NCI-H2196 (cell line): ENCODE measurements at regions not wholly inside any gene's neighbourhood (a gene's known extent, or its start where the extent isn't known, plus 50 kb on each side); places are given as distances from the start of the nearest gene placed in this dataset.

Experiments used
- DNase-seq: peaks from one replicate; lab custom pipeline; 2025; ENCODE audit not compliant: unreplicated experiment; lab: John Stamatoyannopoulos, UW

- DNase-seq = no peak
These were observed 1246.4 kb downstream of the SLC16A7 start for GRCh38 chr12:60842181-60842580.

- DNase-seq = no peak
These were observed 1248.3 kb downstream of the SLC16A7 start for GRCh38 chr12:60844101-60844500.

GRCh38 chr12:60844875-60845274 lies 1249.0 kb downstream of the SLC16A7 start:
- no peak for DNase-seq

- no peak for DNase-seq
These were observed 1249.9 kb downstream of the SLC16A7 start for GRCh38 chr12:60845696-60846095.

- DNase-seq = no peak
These were observed 1251.5 kb downstream of the SLC16A7 start for GRCh38 chr12:60847281-60847680.

- no peak for DNase-seq
These were observed 1253.9 kb downstream of the SLC16A7 start for GRCh38 chr12:60849723-60850122.

GRCh38 chr12:60853407-60853806 lies 1257.6 kb downstream of the SLC16A7 start:
- DNase-seq = no peak

GRCh38 chr12:60863421-60863820 lies 1267.6 kb downstream of the SLC16A7 start:
- no peak for DNase-seq

- DNase-seq = no peak
These were observed 1276.4 kb downstream of the SLC16A7 start for GRCh38 chr12:60872219-60872618.

GRCh38 chr12:60872850-60873713 lies 1277.3 kb downstream of the SLC16A7 start:
- no peak for DNase-seq

- DNase-seq = no peak
These were observed 1278.3 kb downstream of the SLC16A7 start for GRCh38 chr12:60874091-60874490.

- no peak for DNase-seq
These were observed 1325.1 kb downstream of the SLC16A7 start for GRCh38 chr12:60920841-60921495.

GRCh38 chr12:60921541-60921940 lies 1325.7 kb downstream of the SLC16A7 start:
- DNase-seq = no peak

- no peak for DNase-seq
These were observed 1330.4 kb downstream of the SLC16A7 start for GRCh38 chr12:60926256-60926655.

- DNase-seq = no peak
These were observed 1330.1 kb upstream of the USP15 start for GRCh38 chr12:60930151-60930550.

- DNase-seq = no peak
These were observed 1324.0 kb upstream of the USP15 start for GRCh38 chr12:60935981-60936761.

GRCh38 chr12:60947533-60947932 lies 1312.7 kb upstream of the USP15 start:
- DNase-seq = no peak

GRCh38 chr12:60967128-60967527 lies 1293.1 kb upstream of the USP15 start:
- DNase-seq = no peak

- no peak for DNase-seq
These were observed 1282.2 kb upstream of the USP15 start for GRCh38 chr12:60977966-60978365.

- DNase-seq = no peak
These were observed 1279.6 kb upstream of the USP15 start for GRCh38 chr12:60980558-60980957.

GRCh38 chr12:60981473-60981872 lies 1278.7 kb upstream of the USP15 start:
- no peak for DNase-seq

- no peak for DNase-seq
These were observed 1268.1 kb upstream of the USP15 start for GRCh38 chr12:60992087-60992486.
